Erythroblast (primary cell): ENCODE measurements at regions not wholly inside any gene's neighbourhood (a gene's known extent, or its start where the extent isn't known, plus 50 kb on each side); places are given as distances from the start of the nearest gene placed in this dataset.

Experiments
- GATA1 ChIP-seq: IDR thresholded peaks from 2 replicates; pipeline ENCODE4 v1.6.1; 2011; ENCODE audit warnings: low read depth, mild to moderate bottlenecking, control low read depth, low read length, moderate library complexity
- POLR2A ChIP-seq: IDR thresholded peaks from 2 replicates; pipeline ENCODE4 v1.6.1; 2011; ENCODE audit warnings: mild to moderate bottlenecking, low read length

DNA sequence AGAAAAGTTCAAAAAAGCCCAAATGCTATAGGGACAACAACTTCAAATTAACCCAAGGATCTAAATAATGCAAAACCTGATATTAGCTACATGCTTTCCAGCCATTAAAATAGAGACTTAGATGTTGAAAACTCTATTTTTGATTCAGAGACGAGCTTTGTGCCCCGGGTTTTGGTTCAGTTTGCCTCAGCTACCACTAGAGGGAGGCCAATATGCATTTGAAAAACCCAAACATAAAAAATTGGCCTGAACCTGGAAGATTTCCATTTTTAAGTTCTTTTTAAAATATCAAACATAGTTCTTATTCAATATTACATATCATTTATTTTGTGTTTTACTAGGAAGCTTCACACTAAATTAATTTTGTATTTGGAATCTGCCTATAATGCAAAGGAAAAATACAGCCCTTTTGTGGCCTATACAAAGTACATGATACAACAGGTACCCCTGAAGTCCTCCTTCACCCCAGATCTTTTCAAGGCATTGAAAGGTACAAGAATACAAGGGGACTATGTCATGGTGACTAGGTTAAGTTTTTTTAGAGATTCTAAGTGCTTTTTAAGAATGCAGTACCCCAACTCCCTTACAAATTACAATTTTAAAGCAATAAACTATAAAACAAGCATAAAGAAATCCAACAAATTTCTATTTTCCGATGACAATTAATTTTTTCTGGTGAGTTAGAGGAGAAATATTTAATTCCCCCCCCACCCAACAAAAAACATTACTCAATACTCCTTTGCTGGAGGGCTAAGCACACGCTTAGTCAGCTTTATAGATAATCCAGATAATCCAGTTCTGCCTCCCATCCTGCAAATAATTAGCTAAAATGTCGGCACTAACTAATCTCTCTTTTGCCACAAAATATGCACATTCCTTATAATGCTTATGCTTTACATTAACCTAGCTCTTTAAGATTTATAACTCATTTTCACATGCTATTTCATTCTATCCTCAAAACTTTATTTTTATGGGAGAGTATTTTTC lies 97.7 kb upstream of the PTPN13 start:
- TF ChIP-seq POLR2A (no peak), GATA1 (no peak)
